HCT116 (cell line): ENCODE measurements at regions not wholly inside any gene's neighbourhood (a gene's known extent, or its start where the extent isn't known, plus 50 kb on each side); places are given as distances from the start of the nearest gene placed in this dataset.

Experiments
- ATAC-seq: fragments of 200-7000 bp; cut with Tn5 transposase; 2 replicates; pipeline ENCODE4 v1.9.1; 2020; ENCODE audit warnings: mild to moderate bottlenecking, moderate library complexity
- BruUV-seq: library from RNA; stranded (reverse); fragments of 400-500 nt; replicated peaks from 2 replicates; lab custom pipeline; 2021; lab: Mats Ljungman, UMichigan
- CTCF ChIA-PET: fragments of 300-600 bp; sonication (Branson Sonifier 250); formaldehyde crosslinking; loops from one replicate; lab custom pipeline; 2021; ENCODE audit warnings: antibody characterized with exemption; lab: Charles Lee
- POLR2A ChIA-PET: fragments of 300-600, 350-600 bp; sonication (Branson Sonifier 250); formaldehyde crosslinking; loops from one replicate; lab custom pipeline; 2021; ENCODE audit warnings: antibody characterized with exemption; lab: Charles Lee
- RAD21 ChIA-PET, 2 experiments: fragments of 300-600 bp; sonication (Branson Sonifier 250); formaldehyde crosslinking; loops; one replicate each; lab custom pipeline; 2023; ENCODE audit warnings: low total read pairs in 2 of 2; ENCODE audit not compliant: uncharacterized antibody in 2 of 2, unreplicated experiment in 2 of 2, low non-redundant PET in 1 of 2; lab: Charles Lee
- DNase-seq: peaks from one replicate; pipeline ENCODE4 v3.0.0-alpha.2; 2010; ENCODE audit warnings: low read depth, low spot score
- H2AFZ ChIP-seq: fragments of 200-600 bp; shearing (Covaris generic), sonication (generic); 2 replicates; pipeline ENCODE4 v1.6.1; 2017; ENCODE audit warnings: low read depth, mixed run types, mixed read lengths, antibody characterized with exemption, low read length; ENCODE audit not compliant: poor library complexity, severe bottlenecking
- H3K27ac ChIP-seq: 2 replicates; pipeline ENCODE4 v1.5.1; 2012; ENCODE audit warnings: low read depth, low read length
- H3K27me3 ChIP-seq: fragments of 200-600 bp; sonication (generic); 2 replicates; pipeline ENCODE4 v1.6.1; 2016; ENCODE audit warnings: mixed run types, low read length, mixed read lengths; ENCODE audit not compliant: insufficient read depth
- H3K36me3 ChIP-seq, 2 experiments: fragments of 200-500 bp in 1 of 2; fragments of 200-600 bp in 1 of 2; sonication (Bioruptor generic) in 1 of 2; sonication (generic) in 1 of 2; 2 replicates each; pipeline versions ENCODE4 v1.5.1 to v1.6.1; 2014 to 2016; ENCODE audit warnings: low read length in 2 of 2, inconsistent platforms in 1 of 2, mixed read lengths in 1 of 2, mixed run types in 1 of 2; ENCODE audit not compliant: insufficient read depth in 2 of 2, control insufficient read depth in 1 of 2
- H3K4me1 ChIP-seq, 2 experiments: fragments of 200-600 bp in 1 of 2; sonication (generic) in 1 of 2; 2 replicates each; pipeline versions ENCODE4 v1.5.1 to v1.6.1; 2012 to 2017; ENCODE audit warnings: low read length in 2 of 2, inconsistent platforms in 1 of 2, mild to moderate bottlenecking in 1 of 2, mixed read lengths in 1 of 2, mixed run types in 1 of 2, moderate library complexity in 1 of 2; ENCODE audit not compliant: insufficient read depth in 2 of 2, control insufficient read depth in 1 of 2
- H3K4me2 ChIP-seq: fragments of 200-600 bp; sonication (generic); 2 replicates; pipeline ENCODE4 v1.6.1; 2017; ENCODE audit warnings: mixed run types, low read length, mixed read lengths
- H3K4me3 ChIP-seq, 2 experiments: fragments of 200-600 bp in 1 of 2; sonication (generic) in 1 of 2; replicated peaks in 1 of 2; 2 replicates each; pipeline ENCODE4 v1.5.1; 2011 to 2016; ENCODE audit warnings: low read length in 2 of 2, control low read depth in 1 of 2, low read depth in 1 of 2, mild to moderate bottlenecking in 1 of 2, mixed read lengths in 1 of 2, mixed run types in 1 of 2
- H3K79me2 ChIP-seq: fragments of 200-600 bp; sonication (generic); 2 replicates; pipeline ENCODE4 v1.6.1; 2017; ENCODE audit warnings: mild to moderate bottlenecking, mixed run types, low read length, moderate library complexity, mixed read lengths; ENCODE audit not compliant: insufficient read depth
- H3K9ac ChIP-seq: fragments of 200-600 bp; sonication (generic); 2 replicates; pipeline ENCODE4 v1.6.1; 2016; ENCODE audit warnings: low read length, mixed read lengths
- H3K9me2 ChIP-seq: fragments of 200-600 bp; sonication (generic), shearing (Covaris generic); 2 replicates; pipeline ENCODE4 v1.6.1; 2017; ENCODE audit warnings: mixed run types, mild to moderate bottlenecking, moderate library complexity; ENCODE audit not compliant: insufficient read depth
- H3K9me3 ChIP-seq, 2 experiments: fragments of 200-500 bp in 1 of 2; fragments of 200-600 bp in 1 of 2; sonication (Bioruptor generic) in 1 of 2; sonication (generic) in 1 of 2; 2 replicates each; pipeline ENCODE4 v1.6.1; 2014 to 2017; ENCODE audit warnings: low read length in 2 of 2, mixed read lengths in 2 of 2, inconsistent platforms in 1 of 2, low read depth in 1 of 2, mild to moderate bottlenecking in 1 of 2, mixed run types in 1 of 2, moderate library complexity in 1 of 2; ENCODE audit not compliant: control insufficient read depth in 1 of 2, insufficient read depth in 1 of 2
- H4K20me1 ChIP-seq: fragments of 200-600 bp; sonication (generic), shearing (Covaris generic); 2 replicates; pipeline ENCODE4 v1.6.1; 2017; ENCODE audit warnings: mixed run types, mild to moderate bottlenecking, moderate library complexity; ENCODE audit not compliant: insufficient read depth
- CEBPB ChIP-seq: IDR thresholded peaks from 2 replicates; pipeline ENCODE4 v1.6.1; 2012; ENCODE audit warnings: low read depth
- EGR1 ChIP-seq: IDR thresholded peaks from 2 replicates; pipeline ENCODE4 v1.6.1; 2012; ENCODE audit warnings: low read depth
- ELF1 ChIP-seq: IDR thresholded peaks from 2 replicates; pipeline ENCODE4 v1.6.1; 2012; ENCODE audit warnings: low read depth, borderline replicate concordance
- POLR2A ChIP-seq: IDR thresholded peaks from 2 replicates; pipeline ENCODE4 v1.7.0; 2011; ENCODE audit warnings: borderline replicate concordance; ENCODE audit not compliant: insufficient read depth, insufficient read length; ENCODE audit errors: extremely low read depth
- POLR2AphosphoS5 ChIP-seq: IDR thresholded peaks from 2 replicates; pipeline ENCODE4 v1.6.1; 2011; ENCODE audit warnings: mild to moderate bottlenecking, low read depth, low read length, moderate library complexity
- SIN3A ChIP-seq: IDR thresholded peaks from 2 replicates; pipeline ENCODE4 v1.6.1; 2012; ENCODE audit warnings: low read depth
- SP1 ChIP-seq: IDR thresholded peaks from 2 replicates; pipeline ENCODE4 v1.6.1; 2012; ENCODE audit warnings: low read depth
- SRF ChIP-seq: IDR thresholded peaks from 2 replicates; pipeline ENCODE4 v1.6.1; 2012; ENCODE audit warnings: low read depth
- ZFX ChIP-seq: fragments of 450-650 bp; IDR thresholded peaks from 2 replicates; pipeline ENCODE4 v1.6.1; 2017
- ZNF274 ChIP-seq: fragments of 200-500 bp; sonication (Bioruptor generic); IDR thresholded peaks from 2 replicates; pipeline ENCODE4 v1.6.1; 2014; ENCODE audit warnings: mild to moderate bottlenecking, low read depth, low read length, inconsistent platforms
- intact Hi-C: fragments of 100-400 bp; cut with micrococcal nuclease; formaldehyde crosslinking; loops from 2 replicates; pipeline ENCODE4 v1.10.0; 2022
- TF ChIP-seq, protein P1 (sequence below): IDR thresholded peaks from 2 replicates; pipeline ENCODE4 v1.6.1; 2012; ENCODE audit warnings: low read depth
- TF ChIP-seq, protein P2 (sequence below): IDR thresholded peaks from 2 replicates; pipeline ENCODE4 v1.6.1; 2012

DNA sequence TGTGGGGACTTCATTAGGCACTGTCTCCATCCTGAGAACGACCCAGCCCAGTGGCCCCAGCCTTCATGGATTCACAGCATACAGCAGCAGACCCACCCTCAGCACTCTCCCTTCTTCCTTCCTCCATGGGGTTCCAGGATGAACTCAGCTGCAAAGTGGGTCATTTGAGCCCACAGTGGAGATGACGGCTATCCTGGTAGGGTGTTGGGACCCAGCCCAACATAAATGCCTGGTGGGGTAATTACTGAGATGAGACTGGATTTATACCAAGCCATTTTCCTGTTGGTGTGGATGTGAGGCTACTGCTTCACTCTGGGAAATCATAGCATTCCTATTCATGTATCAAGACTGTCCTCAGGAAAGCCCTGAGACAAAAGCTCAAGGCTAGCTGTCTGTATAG, 536.7 kb upstream of the TNP1 start:
- no peaks in the 10 kb centered on the region for H3K9me2 ChIP-seq
- RAD21 ChIA-PET, result no interaction called here
- no peaks in the 10 kb centered on the region for H3K79me2 ChIP-seq
- H2AFZ ChIP-seq, result no peak overlapping the region
- CTCF ChIA-PET, result no interaction called here
- intact Hi-C loops, result no loop called here
- no peaks in the 10 kb centered on the region for H3K9me3 ChIP-seq
- no peak overlapping the region for H3K9ac ChIP-seq
- H3K27ac ChIP-seq, result no peak overlapping the region
- POLR2A ChIA-PET, result no interaction called here
- H3K27me3 ChIP-seq, result peaks cover 22% of the 10 kb centered on the region; the same call in 1 of the 2 replicates
- no peaks in the 10 kb centered on the region for H3K36me3 ChIP-seq
- H3K4me2 ChIP-seq, result no peak overlapping the region
- H3K4me3 ChIP-seq, result no peak overlapping the region
- H4K20me1 ChIP-seq, result no peaks in the 10 kb centered on the region
- no peak for DNase-seq
- TF ChIP-seq POLR2A (no peak), ZFX (no peak), ZNF274 (no peak), ELF1 (no peak), POLR2AphosphoS5 (no peak), SP1 (no peak), EGR1 (no peak), SIN3A (no peak), SRF (no peak), CEBPB (no peak)
- TF ChIP-seq, protein P1, sequence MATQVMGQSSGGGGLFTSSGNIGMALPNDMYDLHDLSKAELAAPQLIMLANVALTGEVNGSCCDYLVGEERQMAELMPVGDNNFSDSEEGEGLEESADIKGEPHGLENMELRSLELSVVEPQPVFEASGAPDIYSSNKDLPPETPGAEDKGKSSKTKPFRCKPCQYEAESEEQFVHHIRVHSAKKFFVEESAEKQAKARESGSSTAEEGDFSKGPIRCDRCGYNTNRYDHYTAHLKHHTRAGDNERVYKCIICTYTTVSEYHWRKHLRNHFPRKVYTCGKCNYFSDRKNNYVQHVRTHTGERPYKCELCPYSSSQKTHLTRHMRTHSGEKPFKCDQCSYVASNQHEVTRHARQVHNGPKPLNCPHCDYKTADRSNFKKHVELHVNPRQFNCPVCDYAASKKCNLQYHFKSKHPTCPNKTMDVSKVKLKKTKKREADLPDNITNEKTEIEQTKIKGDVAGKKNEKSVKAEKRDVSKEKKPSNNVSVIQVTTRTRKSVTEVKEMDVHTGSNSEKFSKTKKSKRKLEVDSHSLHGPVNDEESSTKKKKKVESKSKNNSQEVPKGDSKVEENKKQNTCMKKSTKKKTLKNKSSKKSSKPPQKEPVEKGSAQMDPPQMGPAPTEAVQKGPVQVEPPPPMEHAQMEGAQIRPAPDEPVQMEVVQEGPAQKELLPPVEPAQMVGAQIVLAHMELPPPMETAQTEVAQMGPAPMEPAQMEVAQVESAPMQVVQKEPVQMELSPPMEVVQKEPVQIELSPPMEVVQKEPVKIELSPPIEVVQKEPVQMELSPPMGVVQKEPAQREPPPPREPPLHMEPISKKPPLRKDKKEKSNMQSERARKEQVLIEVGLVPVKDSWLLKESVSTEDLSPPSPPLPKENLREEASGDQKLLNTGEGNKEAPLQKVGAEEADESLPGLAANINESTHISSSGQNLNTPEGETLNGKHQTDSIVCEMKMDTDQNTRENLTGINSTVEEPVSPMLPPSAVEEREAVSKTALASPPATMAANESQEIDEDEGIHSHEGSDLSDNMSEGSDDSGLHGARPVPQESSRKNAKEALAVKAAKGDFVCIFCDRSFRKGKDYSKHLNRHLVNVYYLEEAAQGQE, result no peak
- TF ChIP-seq, protein P2, sequence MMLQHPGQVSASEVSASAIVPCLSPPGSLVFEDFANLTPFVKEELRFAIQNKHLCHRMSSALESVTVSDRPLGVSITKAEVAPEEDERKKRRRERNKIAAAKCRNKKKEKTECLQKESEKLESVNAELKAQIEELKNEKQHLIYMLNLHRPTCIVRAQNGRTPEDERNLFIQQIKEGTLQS, result no peak
- H3K4me1 ChIP-seq, result no peaks in the 10 kb centered on the region
- BruUV-seq, result no TSS peak
- ATAC-seq, result no peak
